Natural killer cell (primary cell): ENCODE measurements at regions not wholly inside any gene's neighbourhood (a gene's known extent, or its start where the extent isn't known, plus 50 kb on each side); places are given as distances from the start of the nearest gene placed in this dataset.

Experiments used
- ATAC-seq, 3 donors: fragments of 150-1000 bp in 2 of 3; fragments of 200-7000 bp in 1 of 3; cut with Tn5 transposase; 1 replicate in 1 of 3; 2 replicates in 2 of 3; pipeline ENCODE4 v1.10.0; 2021; ENCODE audit warnings: mild to moderate bottlenecking in 2 of 3, moderate library complexity in 2 of 3
- DNase-seq, 2 donors: peaks; one replicate each; pipeline versions ENCODE4 v3.0.0 to v3.0.0-alpha.2; 2013 to 2021; ENCODE audit warnings: mixed read lengths in 1 of 2
- H3K27ac ChIP-seq: one replicate; pipeline ENCODE4 v1.5.1; 2013; ENCODE audit warnings: mild to moderate bottlenecking, low read length
- H3K27me3 ChIP-seq: one replicate; pipeline ENCODE4 v1.6.1; 2013; ENCODE audit warnings: low read length; ENCODE audit not compliant: control insufficient read depth, insufficient read depth
- H3K36me3 ChIP-seq: one replicate; pipeline ENCODE4 v1.6.1; 2013; ENCODE audit warnings: low read length; ENCODE audit not compliant: control insufficient read depth, insufficient read depth
- H3K4me1 ChIP-seq: one replicate; pipeline ENCODE4 v1.6.1; 2013; ENCODE audit warnings: low read length; ENCODE audit not compliant: control insufficient read depth, insufficient read depth
- H3K4me3 ChIP-seq: one replicate; pipeline ENCODE4 v1.5.1; 2013; ENCODE audit warnings: low read length
- H3K9me3 ChIP-seq: one replicate; pipeline ENCODE4 v1.6.1; 2013; ENCODE audit warnings: low read length; ENCODE audit not compliant: control insufficient read depth, insufficient read depth
- H3K27ac Mint-ChIP-seq, 2 donors: one replicate each; pipeline ENCODE4 v1.8.0; 2022; ENCODE audit warnings: mild to moderate bottlenecking in 2 of 2, mixed read lengths in 2 of 2, moderate library complexity in 1 of 2
- H3K27me3 Mint-ChIP-seq, 2 donors: one replicate each; pipeline ENCODE4 v1.8.0; 2022; ENCODE audit warnings: low read depth in 2 of 2, mixed read lengths in 2 of 2
- H3K36me3 Mint-ChIP-seq: one replicate; pipeline ENCODE4 v1.8.0; 2022; ENCODE audit warnings: mixed read lengths
- H3K4me1 Mint-ChIP-seq, 2 donors: one replicate each; pipeline ENCODE4 v1.8.0; 2022; ENCODE audit warnings: mixed read lengths in 2 of 2
- H3K4me3 Mint-ChIP-seq: one replicate; pipeline ENCODE4 v1.8.0; 2022; ENCODE audit warnings: mild to moderate bottlenecking, moderate library complexity, mixed read lengths
- H3K9me3 Mint-ChIP-seq, 2 donors: one replicate each; pipeline ENCODE4 v1.8.0; 2022; ENCODE audit warnings: mixed read lengths in 2 of 2
- WGBS: methylation state at CpG from one replicate; pipeline ENCODE4 v1.1.7; 2013; ENCODE audit warnings: missing lambda C conversion rate; ENCODE audit not compliant: insufficient coverage; 5-methylcytosine and 5-hydroxymethylcytosine counted together
- intact Hi-C: fragments of 100-400 bp; cut with micrococcal nuclease; formaldehyde crosslinking; loops from one replicate; pipeline ENCODE4 v1.14.2; 2022
- TF ChIP-seq, protein P1 (sequence below): fragments of 200-600 bp; IDR thresholded peaks from one replicate; pipeline ENCODE4 v1.8.0; 2022; ENCODE audit warnings: antibody characterized with exemption

DNA sequence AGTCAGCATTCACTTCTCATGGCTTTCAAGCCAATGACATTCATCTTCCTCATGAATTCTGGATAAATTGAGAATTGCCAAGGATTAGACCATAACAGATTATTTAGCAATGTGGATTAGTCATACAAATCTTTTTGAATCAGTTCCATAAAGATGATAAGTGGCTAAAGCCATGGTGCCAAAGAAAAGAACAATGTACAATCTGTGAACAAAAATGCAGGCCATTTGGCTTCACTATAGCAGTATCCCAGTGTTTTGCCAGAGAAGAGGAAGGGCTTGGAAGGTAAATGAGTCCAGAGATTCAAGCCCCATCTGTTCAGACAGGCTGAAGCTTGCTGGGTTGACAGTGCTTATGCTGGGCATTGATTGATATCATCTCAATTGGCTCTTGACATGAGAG is 376.4 kb upstream of the LRRC7 start:
- TF ChIP-seq, protein P1, sequence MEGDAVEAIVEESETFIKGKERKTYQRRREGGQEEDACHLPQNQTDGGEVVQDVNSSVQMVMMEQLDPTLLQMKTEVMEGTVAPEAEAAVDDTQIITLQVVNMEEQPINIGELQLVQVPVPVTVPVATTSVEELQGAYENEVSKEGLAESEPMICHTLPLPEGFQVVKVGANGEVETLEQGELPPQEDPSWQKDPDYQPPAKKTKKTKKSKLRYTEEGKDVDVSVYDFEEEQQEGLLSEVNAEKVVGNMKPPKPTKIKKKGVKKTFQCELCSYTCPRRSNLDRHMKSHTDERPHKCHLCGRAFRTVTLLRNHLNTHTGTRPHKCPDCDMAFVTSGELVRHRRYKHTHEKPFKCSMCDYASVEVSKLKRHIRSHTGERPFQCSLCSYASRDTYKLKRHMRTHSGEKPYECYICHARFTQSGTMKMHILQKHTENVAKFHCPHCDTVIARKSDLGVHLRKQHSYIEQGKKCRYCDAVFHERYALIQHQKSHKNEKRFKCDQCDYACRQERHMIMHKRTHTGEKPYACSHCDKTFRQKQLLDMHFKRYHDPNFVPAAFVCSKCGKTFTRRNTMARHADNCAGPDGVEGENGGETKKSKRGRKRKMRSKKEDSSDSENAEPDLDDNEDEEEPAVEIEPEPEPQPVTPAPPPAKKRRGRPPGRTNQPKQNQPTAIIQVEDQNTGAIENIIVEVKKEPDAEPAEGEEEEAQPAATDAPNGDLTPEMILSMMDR, result no peak
- no peaks in the 10 kb centered on the region for H3K27me3 ChIP-seq
- Mint-ChIP-seq H3K4me1 (no peaks in the 10 kb centered on the region), H3K4me3 (no peak overlapping the region), H3K27me3 (no peaks in the 10 kb centered on the region), H3K9me3 (peaks cover 23 to 26% of the 10 kb centered on the region in 2 donors), H3K27ac (no peak overlapping the region), H3K36me3 (peaks cover 16% of the 10 kb centered on the region)
- H3K4me3 ChIP-seq, result no peak overlapping the region
- intact Hi-C loops, result no loop called here
- peaks cover 4% of the 10 kb centered on the region for H3K9me3 ChIP-seq
- no peak overlapping the region for H3K27ac ChIP-seq
- no peak for ATAC-seq
- no peak for DNase-seq
- H3K4me1 ChIP-seq, result no peaks in the 10 kb centered on the region
- H3K36me3 ChIP-seq, result no peaks in the 10 kb centered on the region

DNA sequence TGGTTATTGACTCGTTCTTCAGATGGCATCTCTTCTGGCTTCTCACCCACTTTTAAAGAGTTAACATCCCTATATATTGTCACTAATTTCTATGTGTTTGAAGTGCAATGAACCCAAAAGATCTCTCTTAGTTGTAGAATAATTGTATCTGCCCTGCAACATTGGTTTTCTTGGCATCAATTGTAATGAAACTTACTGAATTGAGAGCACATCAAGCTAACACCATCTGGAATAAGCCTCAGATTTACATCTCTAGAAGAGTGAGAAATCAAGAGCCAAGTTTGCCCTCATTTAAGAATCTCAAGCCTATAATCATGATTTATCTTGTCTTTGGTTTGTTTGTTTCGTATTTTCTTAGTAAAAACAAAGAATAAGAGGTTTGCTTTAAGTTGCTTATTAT is 372.6 kb upstream of the LRRC7 start:
- H3K36me3 Mint-ChIP-seq, result peaks cover 7% of the 10 kb centered on the region
- H3K4me3 Mint-ChIP-seq, result no peak overlapping the region
- no peaks in the 10 kb centered on the region for H3K27me3 Mint-ChIP-seq
- no peaks in the 10 kb centered on the region for H3K4me1 ChIP-seq
- DNase-seq, result no peak
- no peaks in the 10 kb centered on the region for H3K27me3 ChIP-seq
- ATAC-seq, result no peak
- H3K27ac ChIP-seq, result no peak overlapping the region
- no CpG with 5 or more reads among the region's 2 CpGs for WGBS
- peaks cover 16 to 17% of the 10 kb centered on the region in 2 donors for H3K9me3 Mint-ChIP-seq
- no peaks in the 10 kb centered on the region for H3K9me3 ChIP-seq
- no peaks in the 10 kb centered on the region for H3K36me3 ChIP-seq
- TF ChIP-seq, protein P1, result no peak
- no peak overlapping the region for H3K4me3 ChIP-seq
- H3K27ac Mint-ChIP-seq, result no peak overlapping the region
- intact Hi-C loops, result no loop called here
- no peaks in the 10 kb centered on the region for H3K4me1 Mint-ChIP-seq

DNA sequence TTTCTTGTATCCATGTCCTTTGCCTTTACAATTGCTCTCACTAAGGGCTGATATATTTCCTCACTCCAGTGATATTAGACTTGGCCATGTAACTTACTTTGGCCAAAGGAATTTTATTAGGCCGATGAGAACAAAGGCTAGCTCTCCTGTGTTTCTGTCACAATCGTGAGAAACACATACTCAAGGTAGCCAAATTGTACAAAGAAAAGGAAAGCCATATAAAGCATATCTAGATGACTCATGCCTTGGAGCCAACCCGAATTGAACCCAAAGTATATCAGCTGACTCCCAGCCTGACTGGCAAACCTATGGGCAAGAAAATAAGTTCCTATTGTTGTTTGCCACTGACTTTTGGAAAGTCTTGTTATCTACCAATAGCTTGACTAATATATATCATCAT is 371.7 kb upstream of the LRRC7 start:
- Mint-ChIP-seq H3K4me1 (no peaks in the 10 kb centered on the region), H3K27me3 (no peaks in the 10 kb centered on the region), H3K27ac (no peak overlapping the region), H3K36me3 (peaks cover 7% of the 10 kb centered on the region), H3K9me3 (peaks cover 16 to 20% of the 10 kb centered on the region in 2 donors), H3K4me3 (no peak overlapping the region)
- TF ChIP-seq, protein P1, result no peak
- WGBS, result 84% methylated on average over 3 of the region's 3 CpGs
- no peak for ATAC-seq
- no peak overlapping the region for H3K27ac ChIP-seq
- no peak overlapping the region for H3K4me3 ChIP-seq
- no peaks in the 10 kb centered on the region for H3K4me1 ChIP-seq
- H3K36me3 ChIP-seq, result no peaks in the 10 kb centered on the region
- no peaks in the 10 kb centered on the region for H3K27me3 ChIP-seq
- DNase-seq, result no peak
- H3K9me3 ChIP-seq, result no peaks in the 10 kb centered on the region
- intact Hi-C loops, result no loop called here

DNA sequence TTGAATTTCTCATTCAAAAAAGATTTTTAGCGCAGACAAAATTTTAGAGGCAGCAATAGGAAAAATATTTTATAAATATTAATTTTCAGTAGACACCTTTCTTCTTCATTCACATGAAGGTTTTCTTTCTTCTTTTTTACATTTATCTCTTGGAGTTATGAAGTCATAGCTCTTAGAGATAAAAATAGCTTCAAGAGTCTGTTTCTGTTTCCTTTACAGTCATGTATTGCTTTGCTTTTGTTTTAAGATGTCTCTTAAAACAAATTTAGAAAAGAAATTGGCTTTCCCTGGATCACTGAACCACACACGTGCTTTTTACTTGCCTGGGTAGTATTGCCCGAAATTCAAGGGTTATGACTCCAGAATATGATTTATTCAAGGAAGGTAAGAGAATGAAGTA is 369.9 kb upstream of the LRRC7 start:
- Mint-ChIP-seq H3K27me3 (no peaks in the 10 kb centered on the region), H3K27ac (no peak overlapping the region), H3K9me3 (peaks cover 19 to 22% of the 10 kb centered on the region in 2 donors), H3K4me1 (no peaks in the 10 kb centered on the region), H3K36me3 (peaks cover 2% of the 10 kb centered on the region), H3K4me3 (no peak overlapping the region)
- TF ChIP-seq, protein P1, result no peak
- Histone ChIP-seq H3K27ac (no peak overlapping the region), H3K36me3 (no peaks in the 10 kb centered on the region), H3K4me3 (no peak overlapping the region), H3K4me1 (no peaks in the 10 kb centered on the region), H3K9me3 (no peaks in the 10 kb centered on the region), H3K27me3 (no peaks in the 10 kb centered on the region)
- intact Hi-C loops, result no loop called here
- 82% methylated on average over 2 of the region's 3 CpGs for WGBS
- DNase-seq, result no peak
- no peak for ATAC-seq
